HG02885 (cell line): ENCODE measurements at regions not wholly inside any gene's neighbourhood (a gene's known extent, or its start where the extent isn't known, plus 50 kb on each side); places are given as distances from the start of the nearest gene placed in this dataset.
"Not testable (repeated sequence)": the region's sequence is repeated elsewhere in the genome, so short reads cannot be mapped to it uniquely, and the experiment has no call there.

ENCODE experiments used
- ATAC-seq: cut with Tn5 transposase; IDR thresholded peaks from one replicate; pipeline ENCODE4 v1.9.1; 2021; ENCODE audit warnings: mild to moderate bottlenecking; ENCODE audit not compliant: unreplicated experiment, poor library complexity

GRCh38 chr21:20265707-20266440, 732.3 kb upstream of the NCAM2 start:
- ATAC-seq: no peak

- no peak for ATAC-seq
These were observed 731.8 kb upstream of the NCAM2 start for GRCh38 chr21:20266441-20266710.

DNA sequence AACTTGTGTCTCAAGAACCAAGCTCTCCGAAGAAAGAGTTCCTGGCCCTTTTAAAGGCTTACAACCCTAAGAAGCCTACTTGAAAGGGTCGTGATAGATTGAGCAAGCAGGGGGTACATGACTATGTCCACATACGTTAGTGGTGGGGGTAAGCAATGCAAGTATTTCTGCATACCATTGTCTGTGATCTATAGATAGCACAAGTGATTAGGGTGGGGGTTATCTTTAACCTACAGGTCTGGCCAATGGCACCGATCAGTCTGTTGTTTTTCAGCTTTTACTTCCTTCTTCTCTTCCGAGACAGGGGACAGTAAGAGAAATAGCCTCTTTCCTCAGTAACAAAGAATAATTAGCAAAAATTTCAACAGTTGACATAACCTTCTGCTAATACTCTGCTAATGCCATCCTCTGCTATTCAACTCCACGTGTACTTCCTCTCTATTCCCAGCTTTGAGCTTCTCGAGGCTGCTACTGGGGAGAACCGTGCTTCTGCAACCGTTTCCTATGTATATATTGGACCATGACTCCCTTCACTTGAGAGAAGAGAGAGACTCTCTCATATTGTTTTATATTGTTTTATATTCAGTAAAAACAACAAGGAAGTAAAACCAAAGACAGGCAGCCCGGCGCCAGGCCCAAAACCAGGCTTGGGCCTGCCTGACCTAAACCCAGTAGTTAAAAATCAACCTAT, 727.7 kb upstream of the NCAM2 start:
- no peak for ATAC-seq

GRCh38 chr21:20272791-20273362, 725.3 kb upstream of the NCAM2 start:
- no peak for ATAC-seq

GRCh38 chr21:20276377-20276776, 721.8 kb upstream of the NCAM2 start:
- ATAC-seq: no peak

GRCh38 chr21:20276954-20277353, 721.3 kb upstream of the NCAM2 start:
- no peak for ATAC-seq

DNA sequence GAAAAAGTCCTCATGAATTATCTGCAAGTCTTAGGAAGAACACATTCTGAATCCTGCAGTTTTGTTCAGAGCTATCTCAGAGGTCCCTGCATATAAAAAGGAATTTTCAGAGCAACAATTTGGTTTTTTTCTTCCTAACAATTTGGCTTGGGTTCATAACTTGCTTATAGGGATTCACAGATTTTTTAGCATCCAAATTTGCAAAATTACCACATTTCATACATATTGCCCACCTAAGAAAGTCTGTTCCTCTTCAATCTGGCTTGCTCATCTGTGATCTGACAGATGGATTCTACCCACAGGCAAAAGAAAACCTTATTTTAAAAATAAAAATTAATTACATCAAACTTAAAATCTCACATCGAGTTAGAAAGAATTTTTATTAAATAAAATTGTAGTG, 714.4 kb upstream of the NCAM2 start:
- ATAC-seq: no peak

DNA sequence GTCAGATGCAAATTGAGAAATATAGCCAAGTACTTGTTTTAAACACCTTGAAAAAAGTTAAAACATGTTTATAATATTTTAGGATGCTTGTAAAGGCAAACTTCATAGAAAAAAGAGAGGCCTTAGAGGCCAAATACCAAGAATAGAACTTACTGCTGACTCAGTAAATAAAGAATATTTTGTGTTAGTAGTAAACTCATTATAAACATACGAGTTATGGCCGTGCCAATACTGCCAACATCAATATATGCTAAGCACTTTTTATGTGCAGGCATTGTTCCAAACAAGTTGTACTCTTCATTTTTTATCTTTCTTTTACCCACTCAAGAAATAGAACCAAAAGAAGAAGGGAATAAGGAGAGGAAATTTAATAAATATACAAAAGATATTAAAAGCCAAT, 705.9 kb upstream of the NCAM2 start:
- no peak for ATAC-seq

DNA sequence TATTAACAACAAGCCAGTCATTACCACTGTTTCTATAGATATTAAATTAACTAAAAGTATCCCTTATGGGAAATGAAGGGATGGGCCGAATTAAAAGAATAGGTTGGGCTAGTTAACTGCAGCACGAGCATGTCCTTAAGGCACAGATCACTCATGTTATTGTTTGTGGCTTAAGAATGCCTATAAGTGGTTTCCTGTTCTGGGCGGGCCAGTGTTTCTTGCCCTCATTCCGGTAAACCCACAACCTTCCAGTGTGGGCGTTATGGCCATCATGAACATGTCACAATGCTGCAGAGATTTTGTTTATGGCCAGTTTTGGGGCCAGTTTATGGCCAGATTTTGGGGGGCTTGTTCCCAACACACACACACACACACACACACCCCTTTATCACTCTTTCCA, 705.4 kb upstream of the NCAM2 start:
- ATAC-seq: not testable (repeated sequence)

DNA sequence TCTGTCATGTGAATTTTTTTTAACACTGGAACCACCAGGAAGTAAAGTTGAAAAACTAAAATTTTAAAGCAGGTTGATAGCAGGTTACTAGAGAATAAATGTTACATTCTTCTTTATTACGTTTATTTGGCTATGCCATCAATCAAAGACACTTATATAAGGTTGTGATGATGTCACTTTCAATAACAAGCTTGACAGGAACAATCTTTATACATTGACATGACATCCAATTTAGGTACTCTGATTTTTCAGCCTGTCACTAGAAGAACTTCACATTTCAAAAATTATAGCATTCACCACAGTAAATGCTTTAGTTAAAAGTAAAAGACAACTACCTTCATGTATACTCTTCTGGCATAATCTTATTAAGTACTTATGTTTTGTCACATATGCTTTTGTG, 696.8 kb upstream of the NCAM2 start:
- ATAC-seq: no peak

DNA sequence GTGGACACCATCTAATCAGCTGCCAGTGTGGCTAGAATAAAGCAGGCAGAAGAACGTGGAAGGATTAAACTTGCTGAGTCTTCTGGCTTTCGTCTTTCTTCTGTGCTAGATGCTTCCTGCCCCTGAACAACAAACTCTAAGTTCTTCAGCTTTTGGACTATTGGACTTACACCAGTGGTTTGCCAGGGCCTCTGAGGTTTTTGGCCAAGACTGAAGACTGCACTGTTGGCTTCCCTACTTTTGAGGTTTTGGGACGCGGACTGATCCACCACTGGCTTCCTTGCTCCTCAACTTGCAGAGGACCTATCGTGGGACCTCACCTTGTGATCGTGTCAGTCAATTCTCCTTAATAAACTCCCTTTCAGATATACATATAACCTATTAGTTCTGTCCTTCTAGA, 696.1 kb upstream of the NCAM2 start:
- ATAC-seq: no peak

DNA sequence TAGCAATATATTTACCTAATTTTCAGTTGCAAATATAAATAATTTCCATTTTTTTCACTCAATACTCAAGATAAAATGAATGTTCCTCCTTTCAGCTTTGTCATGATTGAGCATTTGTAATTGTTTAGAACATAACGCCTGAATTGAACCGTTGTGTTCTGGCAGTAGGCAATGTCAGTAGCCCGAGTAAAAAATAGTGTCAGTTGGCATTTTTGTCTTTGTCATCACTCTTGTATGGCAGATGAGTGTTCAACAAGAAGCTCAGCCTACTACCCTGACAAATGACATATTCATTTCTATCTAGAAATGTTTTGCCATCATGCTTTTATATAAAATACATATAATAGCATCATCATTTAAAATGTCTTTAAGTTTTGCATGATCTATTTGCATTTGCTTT, 691.4 kb upstream of the NCAM2 start:
- no peak for ATAC-seq

DNA sequence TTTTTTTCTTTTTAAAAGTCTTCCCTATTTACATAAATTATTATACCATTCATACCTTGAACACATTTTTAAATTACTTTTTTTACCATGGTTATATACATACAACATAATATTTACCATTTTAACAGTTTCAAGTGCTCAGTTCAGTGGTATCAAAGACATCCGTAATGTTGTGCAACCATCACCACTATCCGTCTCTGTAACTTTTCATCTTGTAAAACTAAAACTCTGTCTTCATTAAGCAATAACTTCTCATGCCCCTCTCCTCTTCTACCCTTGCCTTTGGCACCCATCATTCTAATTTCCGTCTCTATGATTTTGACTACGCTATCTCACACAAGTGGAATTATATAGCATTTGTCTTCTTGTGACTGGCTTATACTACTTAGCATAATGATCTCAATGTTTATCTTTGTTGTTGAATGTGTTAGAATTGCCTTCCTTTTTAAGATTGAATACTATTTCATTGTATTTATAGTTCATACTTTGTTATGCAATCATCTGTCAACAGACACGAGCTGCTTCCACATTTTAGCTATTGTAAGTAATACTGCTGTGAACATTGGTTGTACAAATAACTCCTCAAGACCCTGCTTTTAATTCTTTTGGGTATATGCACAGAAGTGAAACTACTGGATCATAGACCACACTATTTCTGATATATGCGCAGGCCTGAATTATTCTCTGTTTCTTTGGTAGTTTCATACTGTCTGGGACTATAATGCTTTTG, 689.5 kb upstream of the NCAM2 start:
- no peak for ATAC-seq

GRCh38 chr21:20311234-20311787, 686.9 kb upstream of the NCAM2 start:
- no peak for ATAC-seq

DNA sequence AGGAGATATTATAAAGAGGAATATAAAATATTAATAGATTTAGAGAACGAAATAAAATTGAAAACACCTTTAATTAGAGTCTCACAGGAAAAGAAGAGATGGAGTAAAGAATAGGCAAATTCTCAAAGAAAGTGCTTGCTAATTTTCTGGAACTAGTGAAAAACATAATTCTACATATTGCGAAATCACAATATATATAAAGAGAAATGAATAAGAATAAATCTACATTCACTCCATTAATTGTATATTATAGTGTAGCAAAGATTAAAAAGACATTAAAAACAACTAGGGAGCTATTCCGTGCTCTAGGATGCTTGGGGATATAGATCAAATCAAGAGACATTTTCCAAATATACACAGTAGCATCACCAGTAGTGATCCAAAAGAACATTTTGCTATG, 685.2 kb upstream of the NCAM2 start:
- no peak for ATAC-seq

GRCh38 chr21:20315042-20315441, 683.2 kb upstream of the NCAM2 start:
- no peak for ATAC-seq

DNA sequence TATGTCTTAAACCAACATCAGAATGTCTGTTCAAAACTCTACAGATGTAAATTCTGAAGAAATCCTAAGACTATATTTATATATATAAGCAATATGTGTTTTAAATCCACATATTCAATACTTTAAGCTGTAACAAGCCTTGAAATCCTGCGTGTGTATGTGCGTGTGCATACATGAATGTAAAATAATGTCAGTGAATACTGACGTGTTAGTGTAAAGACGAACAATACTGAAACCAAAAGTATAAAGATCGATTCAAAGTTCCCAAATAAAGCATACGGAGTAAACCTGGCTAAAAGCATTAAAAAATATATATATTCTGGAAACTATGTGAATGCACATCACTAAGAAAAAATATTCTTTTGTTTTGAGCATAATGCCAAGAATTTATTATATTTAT, 668.6 kb upstream of the NCAM2 start:
- ATAC-seq: no peak

DNA sequence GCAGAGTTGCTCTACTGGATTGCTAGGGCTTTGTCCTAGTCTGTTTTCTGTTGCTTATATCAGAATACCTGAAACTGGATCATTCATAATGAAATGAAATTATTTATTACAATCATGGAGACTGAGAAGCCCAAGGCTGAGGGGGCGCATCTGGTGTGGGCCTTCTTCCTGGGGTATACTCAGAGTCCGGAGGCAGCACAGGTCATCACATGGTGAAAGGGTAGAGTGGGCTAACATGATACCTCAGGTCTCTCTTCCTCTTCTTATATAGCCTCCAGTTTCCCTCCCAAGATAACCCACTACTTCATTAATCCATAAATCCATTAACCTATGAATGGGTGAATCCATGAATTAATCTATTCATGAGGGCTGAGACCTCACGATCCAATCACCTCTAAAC, 667.6 kb upstream of the NCAM2 start:
- ATAC-seq: no peak

GRCh38 chr21:20334585-20334984, 663.6 kb upstream of the NCAM2 start:
- ATAC-seq: no peak

DNA sequence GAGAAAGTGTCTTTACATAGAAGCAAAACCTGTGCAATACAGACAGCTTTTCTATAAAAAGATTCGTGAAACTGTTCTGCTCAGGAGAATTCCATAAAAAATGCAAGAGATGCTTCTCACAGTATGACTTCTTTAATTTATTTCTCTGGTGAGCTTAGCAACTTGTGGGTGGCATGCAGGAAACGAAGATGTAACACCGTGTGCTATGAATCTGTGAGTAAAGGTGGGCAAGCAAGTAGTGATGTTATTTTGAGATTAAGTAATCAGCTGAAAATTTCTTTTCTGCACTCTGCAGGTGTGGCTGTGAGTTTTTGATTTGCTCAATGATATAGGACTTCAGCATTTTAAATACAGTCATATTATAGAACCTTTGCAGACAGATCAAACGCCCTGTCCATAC, 656.8 kb upstream of the NCAM2 start:
- no peak for ATAC-seq

DNA sequence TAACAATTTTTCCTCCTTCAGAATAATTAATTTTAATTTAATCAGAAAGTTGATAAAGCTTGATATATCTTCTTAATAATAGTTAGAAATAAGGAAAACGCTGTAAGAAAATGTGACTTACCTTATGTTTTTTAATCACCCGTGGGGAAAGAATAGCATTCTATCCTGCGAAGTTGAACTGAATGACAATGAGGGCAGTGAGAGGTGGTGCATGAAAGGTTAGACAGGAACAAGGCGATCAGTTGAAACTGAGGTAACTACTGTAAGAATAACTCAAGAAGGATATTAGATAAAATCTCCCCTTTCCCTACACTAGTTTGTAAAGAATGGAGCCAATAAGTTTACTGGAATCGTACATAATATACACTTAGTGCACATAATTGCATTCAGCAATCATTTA, 655.0 kb upstream of the NCAM2 start:
- no peak for ATAC-seq
